ENCODE measurements at regions not wholly inside any gene's neighbourhood (a gene's known extent, or its start where the extent isn't known, plus 50 kb on each side); places are given as distances from the start of the nearest gene placed in this dataset.

- DNase-seq (ENCODE audit: low read depth) = no peak
These were observed 81.7 kb upstream of the CCDC85A start for GRCh38 chr2:56102098-56102497.

GRCh38 chr2:56102866-56103265 lies 80.9 kb upstream of the CCDC85A start:
- no peak for DNase-seq (ENCODE audit: low read depth)

GRCh38 chr2:56104962-56105361 lies 78.8 kb upstream of the CCDC85A start:
- no peak for DNase-seq (ENCODE audit: low read depth)

- DNase-seq (ENCODE audit: low read depth) = no peak
These were observed 76.1 kb upstream of the CCDC85A start for GRCh38 chr2:56107502-56108220.

GRCh38 chr2:56108806-56109205 lies 75.0 kb upstream of the CCDC85A start:
- no peak for DNase-seq (ENCODE audit: low read depth)

- DNase-seq (ENCODE audit: low read depth) = no peak
These were observed 73.8 kb upstream of the CCDC85A start for GRCh38 chr2:56109994-56110393.

- DNase-seq (ENCODE audit: low read depth) = no peak
These were observed 70.3 kb upstream of the CCDC85A start for GRCh38 chr2:56113382-56113975.

- no peak for DNase-seq (ENCODE audit: low read depth)
These were observed 66.0 kb upstream of the CCDC85A start for GRCh38 chr2:56117764-56118163.

- DNase-seq (ENCODE audit: low read depth) = peak; percentile 71
These were observed 65.3 kb upstream of the CCDC85A start for GRCh38 chr2:56118474-56118873.

GRCh38 chr2:56121995-56122394 lies 61.8 kb upstream of the CCDC85A start:
- no peak for DNase-seq (ENCODE audit: low read depth)

GRCh38 chr2:56123538-56123937 lies 60.3 kb upstream of the CCDC85A start:
- no peak for DNase-seq (ENCODE audit: low read depth)

- DNase-seq (ENCODE audit: low read depth) = no peak
These were observed 56.8 kb upstream of the CCDC85A start for GRCh38 chr2:56127010-56127409.

GRCh38 chr2:56127463-56128152 lies 56.2 kb upstream of the CCDC85A start:
- no peak for DNase-seq (ENCODE audit: low read depth)

GRCh38 chr2:56128235-56128634 lies 55.6 kb upstream of the CCDC85A start:
- no peak for DNase-seq (ENCODE audit: low read depth)

- DNase-seq (ENCODE audit: low read depth) = peak; percentile 23
These were observed 53.2 kb upstream of the CCDC85A start for GRCh38 chr2:56130463-56131070.

- peak; percentile 25 for DNase-seq (ENCODE audit: low read depth)
These were observed 51.7 kb upstream of the CCDC85A start for GRCh38 chr2:56132138-56132537.

- peak; percentile 43 for DNase-seq (ENCODE audit: low read depth)
These were observed 50.3 kb upstream of the CCDC85A start for GRCh38 chr2:56133441-56133840.

- DNase-seq (ENCODE audit: low read depth) = no peak
These were observed 49.7 kb upstream of the CCDC85A start for GRCh38 chr2:56133931-56134629.
